Suprapubic skin (tissue), 4 donors: ENCODE measurements at regions not wholly inside any gene's neighbourhood (a gene's known extent, or its start where the extent isn't known, plus 50 kb on each side); places are given as distances from the start of the nearest gene placed in this dataset.

Experiments used
- DNase-seq, 2 donors: peaks; one replicate each; pipeline ENCODE4 v3.0.0-alpha.2; 2019; ENCODE audit warnings: low spot score in 2 of 2
- H3K27ac ChIP-seq: fragments of 200-600 bp; sonication (generic); one replicate; pipeline ENCODE4 v1.5.1; 2019
- H3K27me3 ChIP-seq: fragments of 200-600 bp; sonication (generic); one replicate; pipeline ENCODE4 v1.5.1; 2019
- H3K36me3 ChIP-seq: fragments of 200-600 bp; sonication (generic); one replicate; pipeline ENCODE4 v1.5.1; 2019
- H3K4me1 ChIP-seq: fragments of 200-600 bp; sonication (generic); one replicate; pipeline ENCODE4 v1.5.1; 2019
- H3K4me3 ChIP-seq: fragments of 200-600 bp; sonication (generic); one replicate; pipeline ENCODE4 v1.5.1; 2019; ENCODE audit warnings: mild to moderate bottlenecking
- H3K9me3 ChIP-seq: fragments of 200-600 bp; sonication (generic); one replicate; pipeline ENCODE4 v1.5.1; 2019
- CTCF ChIP-seq, 2 donors: fragments of 200-600 bp in 1 of 2; fragments of 450-650 bp in 1 of 2; sonication (generic) in 1 of 2; IDR thresholded peaks; one replicate each; pipeline ENCODE4 v1.5.1; 2016 to 2019; ENCODE audit warnings: antibody characterized with exemption in 2 of 2, mild to moderate bottlenecking in 1 of 2, moderate library complexity in 1 of 2
- EP300 ChIP-seq: sonication (generic); formaldehyde crosslinking; IDR thresholded peaks from one replicate; pipeline ENCODE4 v1.6.1; 2017; ENCODE audit warnings: antibody characterized with exemption
- POLR2A ChIP-seq, 2 donors: fragments of 450-650 bp; IDR thresholded peaks; one replicate each; pipeline ENCODE4 v1.6.1; 2017; ENCODE audit warnings: antibody characterized with exemption in 2 of 2, mild to moderate bottlenecking in 2 of 2, moderate library complexity in 2 of 2
- POLR2AphosphoS5 ChIP-seq, 3 donors: sonication (generic); formaldehyde crosslinking; IDR thresholded peaks; one replicate each; pipeline ENCODE4 v1.6.1; 2017; ENCODE audit warnings: antibody characterized with exemption in 3 of 3
- WGBS: methylation state at CpG from one replicate; pipeline ENCODE4 v1.1.5; 2018; 5-methylcytosine and 5-hydroxymethylcytosine counted together

GRCh38 chr3:117107946-117108345, 398.4 kb downstream of the TUSC7 start:
- Histone ChIP-seq H3K4me1 (no peaks in the 10 kb centered on the region), H3K36me3 (no peaks in the 10 kb centered on the region), H3K4me3 (no peak overlapping the region), H3K9me3 (no peaks in the 10 kb centered on the region), H3K27me3 (no peaks in the 10 kb centered on the region), H3K27ac (no peak overlapping the region)
- DNase-seq = no peak
- no peak for TF ChIP-seq CTCF (IDR thresholded peaks at IDR 0.05)
- TF ChIP-seq POLR2A (IDR thresholded peaks at IDR 0.05) = no peak
- TF ChIP-seq POLR2AphosphoS5 (IDR thresholded peaks at IDR 0.05) = no peak
- TF ChIP-seq EP300 = no peak
- WGBS = 81% methylated on average over 2 of the region's 2 CpGs

DNA sequence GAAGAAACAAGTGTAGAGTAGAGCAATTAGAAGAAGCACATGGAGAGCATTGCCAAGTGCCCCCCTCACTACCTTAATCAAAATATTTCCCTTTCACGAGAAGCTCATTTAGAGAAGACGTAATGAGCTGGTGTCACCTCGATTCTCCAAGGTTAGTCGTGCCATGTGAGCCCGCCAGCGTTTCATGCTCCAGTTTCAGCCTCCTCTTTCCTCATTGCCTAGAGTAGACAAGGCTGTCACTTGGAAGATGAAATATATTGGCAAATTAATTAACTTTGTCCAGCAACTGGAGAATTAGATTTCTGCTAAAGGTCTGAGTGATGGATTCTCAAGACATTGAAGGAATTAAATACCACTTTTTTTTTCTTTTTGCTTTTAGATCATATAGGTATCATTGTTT, 399.6 kb downstream of the TUSC7 start:
- DNase-seq = no peak
- 80% methylated on average over 6 of the region's 6 CpGs for WGBS

GRCh38 chr3:117114517-117115265, 405.1 kb downstream of the TUSC7 start:
- Histone ChIP-seq H3K27me3 (no peaks in the 10 kb centered on the region), H3K4me1 (no peaks in the 10 kb centered on the region), H3K4me3 (no peak overlapping the region), H3K9me3 (no peaks in the 10 kb centered on the region), H3K27ac (no peak overlapping the region), H3K36me3 (no peaks in the 10 kb centered on the region)
- WGBS = 77% methylated on average over 5 of the region's 5 CpGs
- TF ChIP-seq EP300 (no peak), CTCF (IDR thresholded peaks at IDR 0.05) (no peak), POLR2AphosphoS5 (IDR thresholded peaks at IDR 0.05) (no peak), POLR2A (IDR thresholded peaks at IDR 0.05) (no peak)
- no peak for DNase-seq

More for the DNA sequence above, 399.6 kb downstream of the TUSC7 start:
- no peak overlapping the region for H3K27ac ChIP-seq
- H3K4me1 ChIP-seq = no peaks in the 10 kb centered on the region
- no peak for TF ChIP-seq POLR2A (IDR thresholded peaks at IDR 0.05)
- no peak for TF ChIP-seq EP300
- TF ChIP-seq CTCF (IDR thresholded peaks at IDR 0.05) = no peak
- no peak for TF ChIP-seq POLR2AphosphoS5 (IDR thresholded peaks at IDR 0.05)
- no peak overlapping the region for H3K4me3 ChIP-seq
- no peaks in the 10 kb centered on the region for H3K9me3 ChIP-seq
- H3K36me3 ChIP-seq = no peaks in the 10 kb centered on the region
- H3K27me3 ChIP-seq = no peaks in the 10 kb centered on the region

GRCh38 chr3:117117188-117117936, 407.8 kb downstream of the TUSC7 start:
- Histone ChIP-seq H3K27me3 (no peaks in the 10 kb centered on the region), H3K4me3 (no peak overlapping the region), H3K27ac (no peak overlapping the region), H3K36me3 (no peaks in the 10 kb centered on the region), H3K4me1 (no peaks in the 10 kb centered on the region), H3K9me3 (no peaks in the 10 kb centered on the region)
- 71% methylated on average over 2 of the region's 2 CpGs for WGBS
- no peak for DNase-seq
- TF ChIP-seq EP300 (no peak), POLR2AphosphoS5 (IDR thresholded peaks at IDR 0.05) (no peak), POLR2A (IDR thresholded peaks at IDR 0.05) (no peak), CTCF (IDR thresholded peaks at IDR 0.05) (no peak)

DNA sequence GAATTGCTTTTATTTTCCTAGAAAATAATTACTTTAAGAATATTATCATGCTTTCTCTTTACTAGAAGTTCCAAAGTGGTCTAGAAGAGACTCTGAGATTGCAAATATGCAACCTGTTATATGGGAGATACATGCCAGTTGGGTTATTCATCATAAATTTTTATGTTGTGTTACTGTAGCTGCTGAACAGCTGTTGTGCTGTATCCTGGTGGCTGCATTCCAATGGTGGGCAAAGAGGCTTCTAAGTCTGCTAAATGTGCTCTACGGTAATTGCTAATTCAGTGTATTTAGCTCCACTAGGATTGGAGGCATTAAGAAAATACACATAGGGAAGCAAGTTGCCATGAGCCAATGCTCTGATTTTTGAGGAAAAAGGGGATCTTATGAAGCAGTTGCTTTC, 409.0 kb downstream of the TUSC7 start:
- DNase-seq = no peak
- WGBS = 78% methylated on average over 1 of the region's 1 CpG
- Histone ChIP-seq H3K27me3 (no peaks in the 10 kb centered on the region), H3K4me3 (no peak overlapping the region), H3K27ac (no peak overlapping the region), H3K36me3 (no peaks in the 10 kb centered on the region), H3K4me1 (no peaks in the 10 kb centered on the region), H3K9me3 (no peaks in the 10 kb centered on the region)
- no peak for TF ChIP-seq POLR2A (IDR thresholded peaks at IDR 0.05)
- no peak for TF ChIP-seq EP300
- no peak for TF ChIP-seq CTCF (IDR thresholded peaks at IDR 0.05)
- TF ChIP-seq POLR2AphosphoS5 (IDR thresholded peaks at IDR 0.05) = no peak
